SK-N-MC (cell line): ENCODE measurements at regions not wholly inside any gene's neighbourhood (a gene's known extent, or its start where the extent isn't known, plus 50 kb on each side); places are given as distances from the start of the nearest gene placed in this dataset.

ENCODE experiments used
- EZH2 ChIP-seq: fragments of 200-600 bp; sonication (generic); IDR thresholded peaks from one replicate; pipeline ENCODE4 v1.6.1; 2017; ENCODE audit warnings: antibody characterized with exemption
- FOXP2 ChIP-seq: optimal IDR thresholded peaks from 2 replicates; pipeline ENCODE3; 2011; ENCODE audit warnings: mild to moderate bottlenecking, moderate library complexity; ENCODE audit not compliant: insufficient read depth; ENCODE audit errors: extremely low read length, control extremely low read depth
- POLR2AphosphoS5 ChIP-seq: IDR thresholded peaks from 2 replicates; pipeline ENCODE4 v1.6.1; 2012; ENCODE audit warnings: mild to moderate bottlenecking, low read depth, low read length, borderline replicate concordance

DNA sequence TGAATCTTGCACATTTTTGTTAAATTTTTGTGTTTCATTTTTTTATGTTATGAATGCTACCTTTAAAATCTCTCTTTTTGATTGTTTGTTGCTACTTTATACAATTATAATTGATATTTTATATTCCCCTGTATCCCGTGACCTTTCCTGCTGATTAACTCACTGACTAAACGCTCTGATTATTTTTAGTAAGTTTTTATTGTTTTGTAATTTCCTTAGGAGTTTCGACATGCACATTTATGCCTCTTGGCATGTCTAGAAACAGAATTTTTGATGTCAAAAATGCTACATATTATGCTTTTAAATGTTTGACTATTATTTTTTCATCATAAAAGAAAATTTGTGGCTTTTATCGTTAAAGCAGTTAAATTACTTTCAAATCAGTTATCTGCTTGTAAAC is 1131.6 kb upstream of the TMEFF2 start:
- TF ChIP-seq EZH2 (no peak), POLR2AphosphoS5 (no peak), FOXP2 (no peak)
